HG03095 (cell line): ENCODE measurements at regions not wholly inside any gene's neighbourhood (a gene's known extent, or its start where the extent isn't known, plus 50 kb on each side); places are given as distances from the start of the nearest gene placed in this dataset.

Source experiments
- ATAC-seq: cut with Tn5 transposase; IDR thresholded peaks from one replicate; pipeline ENCODE4 v1.9.1; 2021; ENCODE audit warnings: moderate library complexity; ENCODE audit not compliant: unreplicated experiment

GRCh38 chr2:13089971-13090370, 373.2 kb downstream of the TRIB2 start:
- no peak for ATAC-seq

- ATAC-seq = no peak
Measured at GRCh38 chr2:13091455-13091854, 374.7 kb downstream of the TRIB2 start.

- no peak for ATAC-seq
Measured at GRCh38 chr2:13091861-13092378, 375.2 kb downstream of the TRIB2 start.

GRCh38 chr2:13093416-13093991, 376.8 kb downstream of the TRIB2 start:
- ATAC-seq = no peak

- no peak for ATAC-seq
Measured at GRCh38 chr2:13102397-13103063, 385.8 kb downstream of the TRIB2 start.

- ATAC-seq = no peak
Measured at GRCh38 chr2:13103151-13103550, 386.4 kb downstream of the TRIB2 start.

- no peak for ATAC-seq
Measured at GRCh38 chr2:13103778-13104493, 387.2 kb downstream of the TRIB2 start.

- no peak for ATAC-seq
Measured at GRCh38 chr2:13104723-13105122, 388.0 kb downstream of the TRIB2 start.

- no peak for ATAC-seq
Measured at GRCh38 chr2:13106302-13106701, 389.6 kb downstream of the TRIB2 start.

GRCh38 chr2:13109516-13109915, 392.8 kb downstream of the TRIB2 start:
- no peak for ATAC-seq

GRCh38 chr2:13110825-13111224, 394.1 kb downstream of the TRIB2 start:
- ATAC-seq = no peak

GRCh38 chr2:13113002-13113401, 396.3 kb downstream of the TRIB2 start:
- no peak for ATAC-seq

- no peak for ATAC-seq
Measured at GRCh38 chr2:13114391-13114790, 397.7 kb downstream of the TRIB2 start.

GRCh38 chr2:13115643-13116042, 398.9 kb downstream of the TRIB2 start:
- no peak for ATAC-seq

- ATAC-seq = no peak
Measured at GRCh38 chr2:13121096-13121495, 404.4 kb downstream of the TRIB2 start.

GRCh38 chr2:13128139-13128538, 411.4 kb downstream of the TRIB2 start:
- ATAC-seq = no peak

GRCh38 chr2:13135369-13135768, 418.6 kb downstream of the TRIB2 start:
- ATAC-seq = no peak

- ATAC-seq = no peak
Measured at GRCh38 chr2:13135856-13136255, 419.1 kb downstream of the TRIB2 start.

GRCh38 chr2:13137679-13138078, 420.9 kb downstream of the TRIB2 start:
- ATAC-seq = no peak

- ATAC-seq = no peak
Measured at GRCh38 chr2:13141315-13141714, 424.6 kb downstream of the TRIB2 start.

- ATAC-seq = no peak
Measured at GRCh38 chr2:13143451-13143850, 426.7 kb downstream of the TRIB2 start.

- no peak for ATAC-seq
Measured at GRCh38 chr2:13156916-13157315, 440.2 kb downstream of the TRIB2 start.
